WTC11 (cell line): ENCODE measurements at regions not wholly inside any gene's neighbourhood (a gene's known extent, or its start where the extent isn't known, plus 50 kb on each side); places are given as distances from the start of the nearest gene placed in this dataset.

Experiments
- ATAC-seq: fragments of 200-7000 bp; cut with Tn5 transposase; 2 replicates; pipeline ENCODE4 v1.10.0; 2021; ENCODE audit warnings: mild to moderate bottlenecking, moderate library complexity
- CTCF ChIA-PET: fragments of 300-600 bp; sonication (Branson Sonifier 250); formaldehyde crosslinking; loops from one replicate; lab custom pipeline; 2021; ENCODE audit warnings: antibody characterized with exemption; lab: Charles Lee
- POLR2A ChIA-PET: fragments of 350-600 bp; sonication (Branson Sonifier 250); formaldehyde crosslinking; loops from one replicate; lab custom pipeline; 2021; ENCODE audit warnings: antibody characterized with exemption; lab: Charles Lee
- DNase-seq: peaks from one replicate; pipeline ENCODE4 v3.0.0; 2021; ENCODE audit warnings: low spot score
- H3K27ac Mint-ChIP-seq: 2 replicates; pipeline ENCODE4 v1.8.0; 2021; ENCODE audit warnings: mixed read lengths
- H3K27me3 Mint-ChIP-seq: 2 replicates; pipeline ENCODE4 v1.8.0; 2021; ENCODE audit warnings: low read depth, mild to moderate bottlenecking, moderate library complexity, mixed read lengths
- H3K36me3 Mint-ChIP-seq: 2 replicates; pipeline ENCODE4 v1.8.0; 2021; ENCODE audit warnings: mixed read lengths
- H3K4me1 Mint-ChIP-seq: 2 replicates; pipeline ENCODE4 v1.8.0; 2022; ENCODE audit warnings: mixed read lengths
- H3K4me3 Mint-ChIP-seq: 2 replicates; pipeline ENCODE4 v1.8.0; 2021; ENCODE audit warnings: mild to moderate bottlenecking, moderate library complexity, mixed read lengths
- H3K9me3 Mint-ChIP-seq: 2 replicates; pipeline ENCODE4 v1.8.0; 2021; ENCODE audit warnings: mixed read lengths
- ATF1 ChIP-seq: sonication (generic); formaldehyde crosslinking; IDR thresholded peaks from 2 replicates; pipeline ENCODE4 v1.8.1; 2023; ENCODE audit warnings: mild to moderate bottlenecking, moderate library complexity, missing genetic modification reagents
- GABPB1 ChIP-seq: sonication (generic); formaldehyde crosslinking; IDR thresholded peaks from 2 replicates; pipeline ENCODE4 v1.8.1; 2023; ENCODE audit warnings: mild to moderate bottlenecking, missing genetic modification reagents
- IRF2 ChIP-seq: sonication (generic); formaldehyde crosslinking; IDR thresholded peaks from 2 replicates; pipeline ENCODE4 v1.8.0; 2022; ENCODE audit warnings: low read depth, missing genetic modification reagents, borderline replicate concordance
- MXD4 ChIP-seq: fragments of 250-450 bp; sonication (Bioruptor Pico); IDR thresholded peaks from 2 replicates; pipeline ENCODE4 v1.8.0; 2021; ENCODE audit warnings: mild to moderate bottlenecking, moderate library complexity, borderline replicate concordance
- MYBL2 ChIP-seq: sonication (generic); formaldehyde crosslinking; IDR thresholded peaks from 2 replicates; pipeline ENCODE4 v1.8.1; 2023; ENCODE audit warnings: mild to moderate bottlenecking, moderate library complexity, missing genetic modification reagents
- NFATC4 ChIP-seq: fragments of 250-450 bp; sonication (Bioruptor Pico); IDR thresholded peaks from 2 replicates; pipeline ENCODE4 v1.9.0; 2021; ENCODE audit warnings: mild to moderate bottlenecking
- NR2C2 ChIP-seq: sonication (generic); formaldehyde crosslinking; IDR thresholded peaks from 2 replicates; pipeline ENCODE4 v1.8.0; 2022; ENCODE audit warnings: mild to moderate bottlenecking, missing genetic modification reagents
- RELA ChIP-seq: sonication (generic); formaldehyde crosslinking; IDR thresholded peaks from 2 replicates; pipeline ENCODE4 v1.8.1; 2022; ENCODE audit warnings: missing genetic modification reagents, mild to moderate bottlenecking, borderline replicate concordance
- SP1 ChIP-seq: sonication (generic); formaldehyde crosslinking; conservative IDR thresholded peaks from 2 replicates; pipeline ENCODE4 v1.8.1; 2022; ENCODE audit warnings: missing genetic modification reagents
- TEAD4 ChIP-seq: sonication (generic); formaldehyde crosslinking; IDR thresholded peaks from 2 replicates; pipeline ENCODE4 v1.8.0; 2022; ENCODE audit warnings: mild to moderate bottlenecking, missing genetic modification reagents
- TP53 ChIP-seq: sonication (generic); formaldehyde crosslinking; IDR thresholded peaks from 2 replicates; pipeline ENCODE4 v1.8.1; 2023; ENCODE audit warnings: mild to moderate bottlenecking, missing genetic modification reagents
- ZNF219 ChIP-seq: sonication (generic); formaldehyde crosslinking; IDR thresholded peaks from 2 replicates; pipeline ENCODE4 v1.8.0; 2023; ENCODE audit warnings: missing genetic modification reagents, mild to moderate bottlenecking, borderline replicate concordance
- ZNF396 ChIP-seq: fragments of 250-450 bp; sonication (Bioruptor Pico); IDR thresholded peaks from 2 replicates; pipeline ENCODE4 v1.8.0; 2021; ENCODE audit warnings: mild to moderate bottlenecking, moderate library complexity, borderline replicate concordance
- TF ChIP-seq, protein P1 (sequence below): sonication (generic); formaldehyde crosslinking; IDR thresholded peaks from 2 replicates; pipeline ENCODE4 v1.8.0; 2022; ENCODE audit warnings: mild to moderate bottlenecking, missing genetic modification reagents
- TF ChIP-seq, protein P2 (sequence below): sonication (generic); formaldehyde crosslinking; IDR thresholded peaks from 2 replicates; pipeline ENCODE4 v1.8.1; 2023; ENCODE audit warnings: mild to moderate bottlenecking, moderate library complexity, missing genetic modification reagents
- TF ChIP-seq, protein P3 (sequence below): sonication (generic); formaldehyde crosslinking; IDR thresholded peaks from 2 replicates; pipeline ENCODE4 v1.8.1; 2022; ENCODE audit warnings: low read depth, missing genetic modification reagents, borderline replicate concordance
- TF ChIP-seq, protein P4 (sequence below): sonication (generic); formaldehyde crosslinking; IDR thresholded peaks from 2 replicates; pipeline ENCODE4 v1.8.0; 2022; ENCODE audit warnings: mild to moderate bottlenecking, missing genetic modification reagents
- TF ChIP-seq, protein P5 (sequence below): sonication (generic); formaldehyde crosslinking; IDR thresholded peaks from 2 replicates; pipeline ENCODE4 v1.8.1; 2022; ENCODE audit warnings: low read depth, mild to moderate bottlenecking, moderate library complexity, missing genetic modification reagents, borderline replicate concordance
- TF ChIP-seq, protein P6 (sequence below): sonication (generic); formaldehyde crosslinking; IDR thresholded peaks from 2 replicates; pipeline ENCODE4 v1.8.1; 2023; ENCODE audit warnings: mild to moderate bottlenecking, missing genetic modification reagents, moderate library complexity
- TF ChIP-seq, protein P7 (sequence below): sonication (generic); formaldehyde crosslinking; IDR thresholded peaks from 2 replicates; pipeline ENCODE4 v1.8.0; 2022; ENCODE audit warnings: mild to moderate bottlenecking, missing genetic modification reagents
- TF ChIP-seq, protein P8 (sequence below): sonication (generic); formaldehyde crosslinking; conservative IDR thresholded peaks from 2 replicates; pipeline ENCODE4 v1.8.1; 2022; ENCODE audit warnings: mild to moderate bottlenecking, missing genetic modification reagents

DNA sequence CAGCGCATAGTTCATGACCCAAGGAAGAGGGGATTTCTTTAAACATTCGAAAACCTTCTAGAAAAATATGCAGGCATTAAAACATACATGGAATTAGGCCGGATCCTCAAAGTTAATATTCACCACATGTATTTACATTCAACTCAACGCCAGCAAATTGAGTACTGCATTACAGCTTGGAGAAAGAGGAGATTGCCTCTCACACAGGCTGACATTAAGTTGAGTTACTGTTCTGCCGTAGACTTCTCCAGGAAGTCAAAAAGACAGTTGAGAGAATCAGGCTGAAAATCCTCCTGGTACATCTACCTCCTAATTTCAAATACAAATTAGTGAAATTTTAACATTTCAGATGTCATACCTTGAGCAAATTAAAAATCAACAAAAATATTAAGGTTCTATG, 195.7 kb downstream of the URI1 start:
- ChIA-PET CTCF (no interaction called here), POLR2A (no interaction called here)
- H3K27me3 Mint-ChIP-seq, result no peaks in the 10 kb centered on the region
- H3K4me1 Mint-ChIP-seq, result peaks cover 4% of the 10 kb centered on the region
- no peak for DNase-seq
- no peak overlapping the region for H3K27ac Mint-ChIP-seq
- no peaks in the 10 kb centered on the region for H3K9me3 Mint-ChIP-seq
- TF ChIP-seq, protein P1, sequence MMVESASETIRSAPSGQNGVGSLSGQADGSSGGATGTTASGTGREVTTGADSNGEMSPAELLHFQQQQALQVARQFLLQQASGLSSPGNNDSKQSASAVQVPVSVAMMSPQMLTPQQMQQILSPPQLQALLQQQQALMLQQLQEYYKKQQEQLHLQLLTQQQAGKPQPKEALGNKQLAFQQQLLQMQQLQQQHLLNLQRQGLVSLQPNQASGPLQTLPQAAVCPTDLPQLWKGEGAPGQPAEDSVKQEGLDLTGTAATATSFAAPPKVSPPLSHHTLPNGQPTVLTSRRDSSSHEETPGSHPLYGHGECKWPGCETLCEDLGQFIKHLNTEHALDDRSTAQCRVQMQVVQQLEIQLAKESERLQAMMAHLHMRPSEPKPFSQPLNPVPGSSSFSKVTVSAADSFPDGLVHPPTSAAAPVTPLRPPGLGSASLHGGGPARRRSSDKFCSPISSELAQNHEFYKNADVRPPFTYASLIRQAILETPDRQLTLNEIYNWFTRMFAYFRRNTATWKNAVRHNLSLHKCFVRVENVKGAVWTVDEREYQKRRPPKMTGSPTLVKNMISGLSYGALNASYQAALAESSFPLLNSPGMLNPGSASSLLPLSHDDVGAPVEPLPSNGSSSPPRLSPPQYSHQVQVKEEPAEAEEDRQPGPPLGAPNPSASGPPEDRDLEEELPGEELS, result no peak
- TF ChIP-seq, protein P2, sequence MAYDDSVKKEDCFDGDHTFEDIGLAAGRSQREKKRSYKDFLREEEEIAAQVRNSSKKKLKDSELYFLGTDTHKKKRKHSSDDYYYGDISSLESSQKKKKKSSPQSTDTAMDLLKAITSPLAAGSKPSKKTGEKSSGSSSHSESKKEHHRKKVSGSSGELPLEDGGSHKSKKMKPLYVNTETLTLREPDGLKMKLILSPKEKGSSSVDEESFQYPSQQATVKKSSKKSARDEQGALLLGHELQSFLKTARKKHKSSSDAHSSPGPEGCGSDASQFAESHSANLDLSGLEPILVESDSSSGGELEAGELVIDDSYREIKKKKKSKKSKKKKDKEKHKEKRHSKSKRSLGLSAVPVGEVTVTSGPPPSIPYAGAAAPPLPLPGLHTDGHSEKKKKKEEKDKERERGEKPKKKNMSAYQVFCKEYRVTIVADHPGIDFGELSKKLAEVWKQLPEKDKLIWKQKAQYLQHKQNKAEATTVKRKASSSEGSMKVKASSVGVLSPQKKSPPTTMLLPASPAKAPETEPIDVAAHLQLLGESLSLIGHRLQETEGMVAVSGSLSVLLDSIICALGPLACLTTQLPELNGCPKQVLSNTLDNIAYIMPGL, result no peak
- TF ChIP-seq, protein P3, sequence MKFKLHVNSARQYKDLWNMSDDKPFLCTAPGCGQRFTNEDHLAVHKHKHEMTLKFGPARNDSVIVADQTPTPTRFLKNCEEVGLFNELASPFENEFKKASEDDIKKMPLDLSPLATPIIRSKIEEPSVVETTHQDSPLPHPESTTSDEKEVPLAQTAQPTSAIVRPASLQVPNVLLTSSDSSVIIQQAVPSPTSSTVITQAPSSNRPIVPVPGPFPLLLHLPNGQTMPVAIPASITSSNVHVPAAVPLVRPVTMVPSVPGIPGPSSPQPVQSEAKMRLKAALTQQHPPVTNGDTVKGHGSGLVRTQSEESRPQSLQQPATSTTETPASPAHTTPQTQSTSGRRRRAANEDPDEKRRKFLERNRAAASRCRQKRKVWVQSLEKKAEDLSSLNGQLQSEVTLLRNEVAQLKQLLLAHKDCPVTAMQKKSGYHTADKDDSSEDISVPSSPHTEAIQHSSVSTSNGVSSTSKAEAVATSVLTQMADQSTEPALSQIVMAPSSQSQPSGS, result no peak
- TF ChIP-seq RELA (CRISPR knock-in tag) (no peak), NFATC4 (CRISPR knock-in tag) (no peak), MYBL2 (no peak), ATF1 (no peak), MXD4 (CRISPR knock-in tag) (no peak), NR2C2 (CRISPR knock-in tag) (no peak), ZNF219 (no peak), TP53 (no peak), SP1 (CRISPR knock-in tag) (no peak), TEAD4 (CRISPR knock-in tag) (no peak)
- TF ChIP-seq, protein P4, sequence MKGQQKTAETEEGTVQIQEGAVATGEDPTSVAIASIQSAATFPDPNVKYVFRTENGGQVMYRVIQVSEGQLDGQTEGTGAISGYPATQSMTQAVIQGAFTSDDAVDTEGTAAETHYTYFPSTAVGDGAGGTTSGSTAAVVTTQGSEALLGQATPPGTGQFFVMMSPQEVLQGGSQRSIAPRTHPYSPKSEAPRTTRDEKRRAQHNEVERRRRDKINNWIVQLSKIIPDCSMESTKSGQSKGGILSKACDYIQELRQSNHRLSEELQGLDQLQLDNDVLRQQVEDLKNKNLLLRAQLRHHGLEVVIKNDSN, result no peak
- TF ChIP-seq, protein P5, sequence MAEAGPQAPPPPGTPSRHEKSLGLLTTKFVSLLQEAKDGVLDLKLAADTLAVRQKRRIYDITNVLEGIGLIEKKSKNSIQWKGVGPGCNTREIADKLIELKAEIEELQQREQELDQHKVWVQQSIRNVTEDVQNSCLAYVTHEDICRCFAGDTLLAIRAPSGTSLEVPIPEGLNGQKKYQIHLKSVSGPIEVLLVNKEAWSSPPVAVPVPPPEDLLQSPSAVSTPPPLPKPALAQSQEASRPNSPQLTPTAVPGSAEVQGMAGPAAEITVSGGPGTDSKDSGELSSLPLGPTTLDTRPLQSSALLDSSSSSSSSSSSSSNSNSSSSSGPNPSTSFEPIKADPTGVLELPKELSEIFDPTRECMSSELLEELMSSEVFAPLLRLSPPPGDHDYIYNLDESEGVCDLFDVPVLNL (CRISPR knock-in tag), result no peak
- TF ChIP-seq, protein P6, sequence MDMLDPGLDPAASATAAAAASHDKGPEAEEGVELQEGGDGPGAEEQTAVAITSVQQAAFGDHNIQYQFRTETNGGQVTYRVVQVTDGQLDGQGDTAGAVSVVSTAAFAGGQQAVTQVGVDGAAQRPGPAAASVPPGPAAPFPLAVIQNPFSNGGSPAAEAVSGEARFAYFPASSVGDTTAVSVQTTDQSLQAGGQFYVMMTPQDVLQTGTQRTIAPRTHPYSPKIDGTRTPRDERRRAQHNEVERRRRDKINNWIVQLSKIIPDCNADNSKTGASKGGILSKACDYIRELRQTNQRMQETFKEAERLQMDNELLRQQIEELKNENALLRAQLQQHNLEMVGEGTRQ (CRISPR knock-in tag), result no peak
- TF ChIP-seq, protein P7, sequence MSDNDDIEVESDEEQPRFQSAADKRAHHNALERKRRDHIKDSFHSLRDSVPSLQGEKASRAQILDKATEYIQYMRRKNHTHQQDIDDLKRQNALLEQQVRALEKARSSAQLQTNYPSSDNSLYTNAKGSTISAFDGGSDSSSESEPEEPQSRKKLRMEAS (CRISPR knock-in tag), result no peak
- TF ChIP-seq, protein P8, sequence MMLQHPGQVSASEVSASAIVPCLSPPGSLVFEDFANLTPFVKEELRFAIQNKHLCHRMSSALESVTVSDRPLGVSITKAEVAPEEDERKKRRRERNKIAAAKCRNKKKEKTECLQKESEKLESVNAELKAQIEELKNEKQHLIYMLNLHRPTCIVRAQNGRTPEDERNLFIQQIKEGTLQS, result no peak
- ATAC-seq, result no peak
- no peak overlapping the region for H3K4me3 Mint-ChIP-seq
- no peaks in the 10 kb centered on the region for H3K36me3 Mint-ChIP-seq

DNA sequence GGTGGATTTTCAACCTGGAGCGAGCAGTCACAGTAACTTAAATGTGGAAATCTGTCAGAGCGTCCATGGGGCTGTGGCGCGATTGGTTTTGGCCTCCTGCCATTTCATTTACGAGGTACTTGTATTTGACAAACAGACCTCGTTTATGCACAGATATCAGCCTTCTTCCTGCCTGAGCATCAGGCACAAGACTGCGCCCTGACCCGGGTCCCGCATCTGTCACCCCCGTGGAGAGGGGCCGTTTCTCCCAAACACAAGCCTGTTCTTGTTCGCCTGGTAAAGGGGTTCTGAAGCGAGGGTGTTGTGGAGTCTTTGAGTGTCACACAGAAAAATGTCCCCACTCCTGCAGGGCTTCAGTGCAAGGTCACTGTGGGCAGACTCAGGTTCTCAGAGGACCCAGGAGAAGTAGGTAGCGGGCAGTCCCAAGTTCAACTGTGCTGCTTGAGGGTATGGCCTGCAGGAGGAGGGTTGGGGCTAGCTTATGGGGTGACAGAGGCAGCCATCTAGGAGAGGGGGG, 202.3 kb downstream of the URI1 start:
- Mint-ChIP-seq H3K27me3 (no peaks in the 10 kb centered on the region), H3K9me3 (no peaks in the 10 kb centered on the region), H3K4me1 (no peaks in the 10 kb centered on the region), H3K4me3 (no peak overlapping the region), H3K27ac (no peak overlapping the region), H3K36me3 (no peaks in the 10 kb centered on the region)
- ATAC-seq, result no peak
- POLR2A ChIA-PET, result no interaction called here
- CTCF ChIA-PET, result no interaction called here
- TF ChIP-seq IRF2 (CRISPR knock-in tag), result no peak
- TF ChIP-seq, protein P2, result no peak
- TF ChIP-seq GABPB1 (CRISPR knock-in tag), result no peak
- no peak for TF ChIP-seq NFATC4 (CRISPR knock-in tag)
- TF ChIP-seq ZNF396 (CRISPR knock-in tag), result no peak
- DNase-seq, result no peak
